ENCODE measurements at regions not wholly inside any gene's neighbourhood (a gene's known extent, or its start where the extent isn't known, plus 50 kb on each side); places are given as distances from the start of the nearest gene placed in this dataset.
"Not testable (repeated sequence)": the region's sequence is repeated elsewhere in the genome, so short reads cannot be mapped to it uniquely, and the experiment has no call there.

GRCh38 chrX:40950546-40950945 lies 134.7 kb upstream of the USP9X start:
- DNase-seq (ENCODE audit: low read depth in 2 of 2), result no peak

GRCh38 chrX:40951407-40951806 lies 133.8 kb upstream of the USP9X start:
- DNase-seq (ENCODE audit: low read depth in 2 of 2), result not testable (repeated sequence)

GRCh38 chrX:40952855-40953254 lies 132.4 kb upstream of the USP9X start:
- no peak for DNase-seq (ENCODE audit: low read depth in 2 of 2)

GRCh38 chrX:40953369-40953768 lies 131.9 kb upstream of the USP9X start:
- DNase-seq (ENCODE audit: low read depth in 2 of 2), result no peak

- no peak for DNase-seq (ENCODE audit: low read depth in 2 of 2)
These were observed 125.2 kb upstream of the USP9X start for GRCh38 chrX:40960041-40960440.

- no peak for DNase-seq (ENCODE audit: low read depth in 2 of 2)
These were observed 122.3 kb upstream of the USP9X start for GRCh38 chrX:40962793-40963407.

GRCh38 chrX:40964008-40964407 lies 121.2 kb upstream of the USP9X start:
- no peak for DNase-seq (ENCODE audit: low read depth in 2 of 2)

GRCh38 chrX:40964633-40965586 lies 120.3 kb upstream of the USP9X start:
- DNase-seq (ENCODE audit: low read depth in 2 of 2), result no peak

GRCh38 chrX:40966213-40966820 lies 118.9 kb upstream of the USP9X start:
- no peak for DNase-seq (ENCODE audit: low read depth in 2 of 2)

- DNase-seq (ENCODE audit: low read depth in 2 of 2), result no peak
These were observed 117.1 kb upstream of the USP9X start for GRCh38 chrX:40968180-40968579.

- no peak for DNase-seq (ENCODE audit: low read depth in 2 of 2)
These were observed 113.5 kb upstream of the USP9X start for GRCh38 chrX:40971736-40972135.

- no peak for DNase-seq (ENCODE audit: low read depth in 2 of 2)
These were observed 111.6 kb upstream of the USP9X start for GRCh38 chrX:40973619-40974018.

GRCh38 chrX:40975951-40976350 lies 109.3 kb upstream of the USP9X start:
- DNase-seq (ENCODE audit: low read depth in 2 of 2), result no peak

GRCh38 chrX:40976981-40977380 lies 108.3 kb upstream of the USP9X start:
- DNase-seq (ENCODE audit: low read depth in 2 of 2), result no peak

- DNase-seq (ENCODE audit: low read depth in 2 of 2), result no peak
These were observed 100.3 kb upstream of the USP9X start for GRCh38 chrX:40984962-40985361.

GRCh38 chrX:40987413-40987812 lies 97.8 kb upstream of the USP9X start:
- DNase-seq (ENCODE audit: low read depth in 2 of 2), result no peak

- DNase-seq (ENCODE audit: low read depth in 2 of 2), result no peak
These were observed 97.1 kb upstream of the USP9X start for GRCh38 chrX:40988100-40988499.

GRCh38 chrX:40993395-40993794 lies 91.8 kb upstream of the USP9X start:
- not testable (repeated sequence) for DNase-seq (ENCODE audit: low read depth in 2 of 2)

GRCh38 chrX:40996886-40997530 lies 88.2 kb upstream of the USP9X start:
- no peak for DNase-seq (ENCODE audit: low read depth in 2 of 2)

- DNase-seq (ENCODE audit: low read depth in 2 of 2), result no peak
These were observed 87.1 kb upstream of the USP9X start for GRCh38 chrX:40998123-40998522.

- DNase-seq (ENCODE audit: low read depth in 2 of 2), result no peak
These were observed 83.9 kb upstream of the USP9X start for GRCh38 chrX:41001327-41001726.

- no peak for DNase-seq (ENCODE audit: low read depth in 2 of 2)
These were observed 83.2 kb upstream of the USP9X start for GRCh38 chrX:41002026-41002425.
